Spleen (tissue), 7 donors: ENCODE measurements at regions not wholly inside any gene's neighbourhood (a gene's known extent, or its start where the extent isn't known, plus 50 kb on each side); places are given as distances from the start of the nearest gene placed in this dataset.

Experiments
- POLR2A ChIP-seq, 3 donors: fragments of 450-650 bp; IDR thresholded peaks; one replicate each; pipeline ENCODE4 v1.5.1; 2017; ENCODE audit warnings: antibody characterized with exemption in 3 of 3, mild to moderate bottlenecking in 1 of 3
- POLR2AphosphoS5 ChIP-seq, 3 donors: sonication (generic); formaldehyde crosslinking; IDR thresholded peaks; one replicate each; pipeline ENCODE4 v1.5.1; 2017; ENCODE audit warnings: antibody characterized with exemption in 3 of 3
- TF ChIP-seq, protein P1 (sequence below), 11 experiments: fragments of 200-600 bp in 7 of 11; fragments of 450-650 bp in 4 of 11; sonication (generic) in 4 of 11; IDR thresholded peaks in 8 of 11; conservative IDR thresholded peaks in 3 of 11; 1 replicate in 7 of 11; 2 replicates in 4 of 11; pipeline versions ENCODE4 v1.4.0 to v1.8.0; 2016 to 2021; ENCODE audit warnings: antibody characterized with exemption in 11 of 11, inconsistent platforms in 4 of 11, mild to moderate bottlenecking in 1 of 11
- donor health status: DM: no; HTN: no; CAD: no; lungs with moderate emphysema.
- donor health status: DM: no; HTN: no; CAD: no.
- donor health status: DM: no; HTN: no; CAD: no.

DNA sequence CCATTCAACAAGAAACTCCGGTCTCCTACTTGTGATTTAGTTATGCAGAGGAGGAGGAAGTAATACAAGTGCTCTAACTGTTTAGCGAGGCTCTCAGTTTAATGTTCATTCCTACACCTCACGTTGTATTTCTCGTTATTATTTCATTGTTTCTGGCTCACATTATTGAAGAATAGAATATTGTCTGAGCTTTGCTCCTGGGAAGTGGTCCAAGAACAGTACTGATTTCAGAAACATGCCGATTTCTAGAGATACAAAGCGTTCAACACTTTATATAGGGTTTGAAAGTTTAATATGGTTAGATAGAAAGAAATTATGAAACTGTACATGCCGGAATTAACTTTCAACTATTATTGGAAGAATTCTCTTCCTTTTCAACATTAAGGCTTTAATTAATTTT lies 1145.5 kb downstream of the TBL1XR1 start:
- TF ChIP-seq, protein P1, sequence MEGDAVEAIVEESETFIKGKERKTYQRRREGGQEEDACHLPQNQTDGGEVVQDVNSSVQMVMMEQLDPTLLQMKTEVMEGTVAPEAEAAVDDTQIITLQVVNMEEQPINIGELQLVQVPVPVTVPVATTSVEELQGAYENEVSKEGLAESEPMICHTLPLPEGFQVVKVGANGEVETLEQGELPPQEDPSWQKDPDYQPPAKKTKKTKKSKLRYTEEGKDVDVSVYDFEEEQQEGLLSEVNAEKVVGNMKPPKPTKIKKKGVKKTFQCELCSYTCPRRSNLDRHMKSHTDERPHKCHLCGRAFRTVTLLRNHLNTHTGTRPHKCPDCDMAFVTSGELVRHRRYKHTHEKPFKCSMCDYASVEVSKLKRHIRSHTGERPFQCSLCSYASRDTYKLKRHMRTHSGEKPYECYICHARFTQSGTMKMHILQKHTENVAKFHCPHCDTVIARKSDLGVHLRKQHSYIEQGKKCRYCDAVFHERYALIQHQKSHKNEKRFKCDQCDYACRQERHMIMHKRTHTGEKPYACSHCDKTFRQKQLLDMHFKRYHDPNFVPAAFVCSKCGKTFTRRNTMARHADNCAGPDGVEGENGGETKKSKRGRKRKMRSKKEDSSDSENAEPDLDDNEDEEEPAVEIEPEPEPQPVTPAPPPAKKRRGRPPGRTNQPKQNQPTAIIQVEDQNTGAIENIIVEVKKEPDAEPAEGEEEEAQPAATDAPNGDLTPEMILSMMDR (IDR thresholded peaks at IDR 0.05 in 8 of 11, conservative IDR thresholded peaks at IDR 0.05 in 3 of 11) = no peak
- TF ChIP-seq POLR2A (IDR thresholded peaks at IDR 0.05) (no peak), POLR2AphosphoS5 (IDR thresholded peaks at IDR 0.05) (no peak)
